Fibroblast of peridontal ligament (primary cell): ENCODE measurements at regions not wholly inside any gene's neighbourhood (a gene's known extent, or its start where the extent isn't known, plus 50 kb on each side); places are given as distances from the start of the nearest gene placed in this dataset.
"Not testable (repeated sequence)": the region's sequence is repeated elsewhere in the genome, so short reads cannot be mapped to it uniquely, and the experiment has no call there.

Source experiments
- DNase-seq: peaks from one replicate; pipeline ENCODE4 v3.0.0-alpha.2; 2010; ENCODE audit errors: extremely low read depth

DNA sequence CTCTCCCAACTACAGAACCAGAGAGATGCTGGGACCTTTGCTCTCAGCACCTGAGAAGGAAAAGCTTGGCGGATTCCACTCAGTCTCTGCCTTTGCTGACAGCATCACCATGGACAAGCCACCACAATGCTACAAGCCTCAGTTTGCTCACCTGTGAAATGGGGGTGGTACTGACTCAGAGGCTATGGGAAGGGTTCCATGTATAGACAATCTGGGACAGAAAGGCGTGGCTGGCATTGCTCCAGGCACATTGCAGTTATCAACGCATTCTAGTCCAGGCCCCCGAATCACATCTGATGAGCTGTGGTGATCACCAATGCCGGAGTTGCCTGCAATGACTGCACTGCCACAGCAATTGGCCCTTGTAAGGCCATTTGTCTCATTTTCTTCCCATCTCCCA is 72.6 kb downstream of the ISX start:
- no peak for DNase-seq

DNA sequence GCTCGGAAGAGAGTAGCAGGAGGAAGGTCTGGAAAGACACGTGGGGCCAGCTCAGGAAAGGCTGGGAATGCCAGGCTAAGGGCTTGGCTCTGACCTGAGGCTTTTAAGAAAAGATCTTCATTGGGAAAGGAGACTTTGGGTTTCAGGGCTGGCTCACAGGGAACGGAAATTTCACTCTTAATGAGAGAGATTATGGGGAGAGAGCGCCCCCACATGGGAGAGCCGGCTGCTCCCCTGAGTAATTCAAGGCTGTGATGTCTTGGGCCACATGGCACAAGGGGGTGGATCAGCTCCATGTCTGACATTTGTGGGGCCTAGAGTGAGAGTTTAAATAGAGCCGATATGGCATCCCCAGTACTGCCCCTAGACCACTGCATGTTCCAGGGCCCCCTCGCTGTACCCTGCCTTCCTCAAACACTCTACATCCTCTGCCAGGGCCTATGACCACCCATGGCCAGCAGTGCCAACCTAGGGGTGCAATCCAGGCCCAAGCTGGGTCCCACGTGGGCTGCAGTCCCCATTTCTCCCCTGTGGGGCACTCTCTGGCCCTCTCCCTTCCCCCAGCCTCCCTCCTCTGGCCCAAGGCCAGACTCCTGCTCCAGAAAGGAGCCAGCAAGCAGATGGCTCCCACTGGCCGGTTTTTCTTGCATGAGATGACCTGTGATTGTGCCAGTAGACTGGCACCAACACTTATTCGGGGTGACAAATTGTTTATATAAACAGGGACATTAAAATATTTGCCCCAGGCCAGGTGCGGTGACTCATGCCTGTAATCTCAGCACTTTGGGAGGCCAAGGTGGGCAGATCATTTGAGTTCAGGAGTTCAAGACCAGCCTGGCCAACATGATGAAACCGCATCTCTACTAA is 75.2 kb downstream of the ISX start:
- DNase-seq: no peak

DNA sequence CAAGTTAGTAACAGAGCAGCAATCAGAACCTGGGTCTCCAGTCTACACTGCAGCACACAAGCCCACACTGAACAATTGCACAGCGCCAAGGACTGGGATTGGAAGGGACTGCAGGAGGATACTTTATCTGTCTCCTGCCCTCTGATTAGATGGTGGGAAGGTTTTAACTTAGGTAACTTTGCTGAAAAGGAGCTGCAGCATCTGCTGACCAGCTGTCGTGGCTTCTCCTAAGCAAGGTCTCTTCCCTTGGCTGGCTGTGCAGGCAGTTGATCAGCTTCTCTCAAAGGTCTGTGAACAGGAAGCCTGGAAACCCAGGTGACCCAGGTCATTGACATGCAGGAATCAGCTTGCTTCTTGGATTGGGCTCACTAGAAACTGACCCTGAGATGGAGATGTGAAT is 82.4 kb downstream of the ISX start:
- DNase-seq: no peak

DNA sequence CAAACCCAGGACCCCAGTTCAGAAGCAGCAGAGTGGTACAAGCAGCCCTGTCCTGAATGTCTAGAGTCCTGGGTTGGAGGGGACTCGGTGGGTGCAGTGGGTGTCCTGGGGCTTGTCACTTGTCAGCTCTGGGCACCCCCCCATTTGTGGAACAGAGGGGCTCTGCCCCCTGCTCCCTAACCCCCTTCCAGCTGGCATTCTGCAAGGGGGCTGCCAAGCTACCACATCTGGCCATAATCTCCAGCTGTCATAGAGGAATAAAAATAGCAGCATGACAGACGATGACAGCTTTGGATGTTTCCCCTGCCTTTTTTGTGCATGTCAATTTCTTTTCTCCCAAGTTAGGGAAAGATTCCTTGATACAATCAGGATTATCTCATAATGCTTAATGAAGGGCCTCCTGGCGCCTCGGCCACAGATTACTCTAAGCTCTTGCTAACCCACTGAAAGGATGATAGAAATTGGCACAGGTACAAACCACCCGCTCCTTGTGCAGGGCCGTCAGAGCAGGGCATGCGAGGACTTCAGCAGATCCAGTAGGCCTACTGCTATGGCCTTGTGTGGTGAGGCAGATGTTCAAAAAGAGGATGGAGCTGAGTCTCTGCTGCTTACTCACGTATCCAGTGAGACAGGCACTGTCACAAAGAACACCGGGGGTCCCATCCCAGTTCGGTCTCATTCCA is 83.0 kb downstream of the ISX start:
- no peak for DNase-seq

DNA sequence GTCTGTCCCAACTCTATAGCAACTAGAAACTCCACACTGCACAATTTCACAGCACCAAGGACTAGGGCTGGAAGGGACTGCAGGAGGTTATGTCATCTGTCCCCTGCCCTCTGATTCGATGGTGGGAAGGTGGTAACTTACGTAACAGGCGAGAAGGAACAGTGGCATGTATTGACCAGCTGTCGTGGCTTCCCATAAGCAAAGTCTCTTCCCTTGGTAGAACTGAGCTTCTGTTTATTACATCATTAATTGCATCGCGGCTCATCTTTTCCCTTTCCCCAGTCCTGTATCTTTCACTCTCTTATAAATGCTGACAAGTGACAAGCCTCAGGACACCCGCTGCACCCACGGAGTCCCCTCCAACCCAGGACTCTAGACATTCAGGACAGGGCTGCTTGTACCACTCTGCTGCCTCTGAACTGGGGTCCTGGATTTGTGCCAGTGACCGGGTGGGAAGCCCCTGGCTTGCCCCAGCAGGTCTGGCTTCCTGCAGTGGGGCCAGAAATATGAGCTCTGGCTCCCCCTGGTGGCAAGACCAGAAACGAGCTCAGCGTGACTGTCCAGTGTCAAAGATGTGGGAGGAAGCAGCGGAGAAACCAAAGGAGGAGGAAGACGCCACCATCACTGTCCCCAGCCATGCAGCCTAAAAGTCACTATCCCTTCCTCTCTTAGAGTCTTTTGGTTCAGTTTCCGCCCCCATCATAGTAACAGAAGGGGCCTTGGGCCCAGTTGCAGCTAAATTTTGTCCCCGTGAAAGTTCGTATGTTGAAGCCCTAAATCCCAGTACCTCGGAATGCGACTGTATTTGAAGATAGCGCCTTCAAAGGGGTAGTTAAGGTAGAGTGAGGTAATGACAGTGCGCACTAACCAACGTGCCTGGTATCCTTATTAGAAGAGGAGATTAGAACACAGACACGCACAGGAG is 84.5 kb downstream of the ISX start:
- DNase-seq: peak; percentile 12

DNA sequence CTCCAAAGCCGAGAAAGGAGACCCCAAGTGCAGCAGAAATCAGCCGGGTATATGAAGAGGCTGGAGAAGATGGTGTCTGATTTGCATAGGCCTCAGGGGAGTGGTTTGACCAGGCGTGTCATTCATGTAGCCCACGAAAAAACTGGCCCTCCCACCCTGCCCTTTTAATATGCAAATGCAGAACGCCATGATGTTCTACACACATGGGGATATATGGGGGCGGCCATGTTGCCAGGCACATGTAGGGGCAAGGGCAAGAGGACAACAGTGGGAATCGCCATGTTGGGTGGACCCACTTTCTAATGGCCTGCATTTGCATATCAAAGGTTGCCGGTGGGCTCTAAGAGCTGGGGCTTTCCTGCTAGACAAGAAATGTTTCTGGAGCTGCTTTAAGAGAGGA is 86.4 kb downstream of the ISX start:
- no peak for DNase-seq

DNA sequence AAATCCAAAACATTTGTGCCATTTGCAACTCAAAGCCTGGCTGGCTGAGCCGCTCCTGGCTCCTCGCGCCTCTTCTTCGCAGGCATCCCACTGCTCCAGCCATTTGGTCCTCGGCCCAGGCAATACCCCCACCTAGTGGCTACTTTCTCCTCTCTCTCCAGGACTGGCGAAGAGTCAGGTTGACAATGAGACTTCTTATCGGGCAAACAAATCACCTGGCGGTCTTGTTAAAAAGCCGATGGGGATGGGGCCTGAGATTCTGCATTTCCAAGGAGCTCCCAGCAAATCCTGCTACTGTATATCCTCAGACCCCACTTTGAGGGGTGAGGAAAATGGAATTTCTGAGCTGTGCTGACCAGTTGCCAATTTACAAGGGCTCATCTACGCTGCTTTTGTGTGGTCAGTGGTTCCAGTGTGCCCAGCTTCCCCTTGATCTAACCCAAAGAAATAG is 89.0 kb downstream of the ISX start:
- peak; percentile 33 for DNase-seq

DNA sequence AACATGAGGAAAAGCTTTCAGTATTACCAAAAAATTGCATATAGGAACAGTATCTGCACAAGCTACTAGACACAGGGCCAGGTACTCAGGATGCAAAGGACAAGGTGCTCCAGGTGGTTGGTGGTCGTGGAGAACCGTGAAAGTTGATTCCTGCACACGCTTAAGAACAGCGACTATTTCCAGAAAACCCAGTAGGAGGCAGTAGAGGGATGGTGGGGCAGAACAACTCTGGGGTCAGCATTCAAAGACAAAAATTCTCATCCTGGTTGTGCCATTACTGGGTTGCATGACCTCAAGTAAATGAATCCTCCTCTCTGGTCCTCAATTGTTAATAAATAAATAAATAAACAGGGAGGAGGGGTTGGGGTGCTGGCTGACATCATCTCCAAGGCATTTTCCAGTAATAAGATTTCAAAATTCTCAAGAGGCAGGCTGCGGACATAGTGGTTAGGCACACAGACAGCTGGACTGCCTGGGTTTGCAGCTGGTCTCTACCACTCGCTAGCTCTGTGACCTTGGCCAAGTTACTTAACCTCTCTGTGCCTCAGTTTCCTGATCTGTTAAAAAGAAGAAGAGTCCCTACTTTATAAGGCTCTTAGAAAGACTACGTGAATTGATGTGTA is 89.6 kb downstream of the ISX start:
- DNase-seq: no peak

DNA sequence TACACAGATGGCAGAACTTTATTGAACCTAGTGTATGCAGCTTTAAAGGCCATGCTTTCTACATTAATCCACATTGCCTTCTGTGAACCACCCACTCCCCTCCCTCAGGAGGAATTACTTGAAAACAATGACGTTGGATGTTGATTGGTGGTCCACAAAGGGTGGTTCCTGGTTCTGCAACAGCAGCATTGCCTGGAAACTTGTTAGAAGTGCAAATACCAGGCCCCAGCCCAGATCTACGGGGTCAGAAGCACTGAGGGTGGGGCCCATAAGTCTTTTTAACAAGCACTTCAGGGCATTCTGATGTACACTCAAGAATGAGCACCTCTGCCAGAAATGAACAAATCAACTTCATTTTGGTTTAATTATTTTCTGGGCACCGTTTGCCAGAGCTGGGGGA is 91.0 kb downstream of the ISX start:
- DNase-seq: no peak

DNA sequence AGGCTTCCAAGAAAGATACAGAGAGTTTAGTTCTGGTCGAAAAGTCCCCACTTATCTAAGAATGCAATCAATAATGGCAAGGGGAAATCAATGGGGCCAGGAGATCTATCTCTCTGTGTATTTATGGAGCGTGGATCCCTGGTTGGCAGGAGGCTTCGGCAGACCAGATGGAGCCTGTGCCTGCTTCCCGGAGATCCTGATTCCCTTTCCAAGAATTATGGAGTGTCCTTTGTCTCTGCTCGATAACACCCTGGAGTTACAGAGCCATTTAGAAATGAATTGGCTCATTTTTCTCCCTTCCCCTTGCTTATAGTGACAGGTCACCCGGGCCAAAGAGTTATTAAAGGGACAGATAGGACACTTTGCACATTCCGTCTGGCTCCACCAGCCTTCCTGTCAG is 92.4 kb downstream of the ISX start:
- no peak for DNase-seq

DNA sequence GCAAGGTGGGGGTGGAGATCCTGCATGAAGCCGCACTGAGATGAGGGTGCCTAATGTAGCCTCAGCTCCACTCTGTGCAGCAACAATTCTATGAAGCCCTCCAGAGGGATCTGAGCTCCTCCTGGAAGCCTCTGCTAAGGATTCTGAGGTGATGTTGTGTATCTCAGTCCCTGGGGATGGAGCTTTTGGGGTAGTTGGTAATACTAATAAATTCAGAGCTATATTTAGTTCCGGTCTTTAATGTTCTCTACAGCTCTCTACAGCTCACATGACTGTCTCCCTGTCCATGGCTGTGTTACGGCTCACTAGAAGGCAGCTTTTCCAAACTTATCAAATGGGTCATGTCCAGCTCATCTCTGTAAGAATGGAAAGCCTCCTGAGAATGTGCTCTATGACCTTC is 93.4 kb downstream of the ISX start:
- no peak for DNase-seq

DNA sequence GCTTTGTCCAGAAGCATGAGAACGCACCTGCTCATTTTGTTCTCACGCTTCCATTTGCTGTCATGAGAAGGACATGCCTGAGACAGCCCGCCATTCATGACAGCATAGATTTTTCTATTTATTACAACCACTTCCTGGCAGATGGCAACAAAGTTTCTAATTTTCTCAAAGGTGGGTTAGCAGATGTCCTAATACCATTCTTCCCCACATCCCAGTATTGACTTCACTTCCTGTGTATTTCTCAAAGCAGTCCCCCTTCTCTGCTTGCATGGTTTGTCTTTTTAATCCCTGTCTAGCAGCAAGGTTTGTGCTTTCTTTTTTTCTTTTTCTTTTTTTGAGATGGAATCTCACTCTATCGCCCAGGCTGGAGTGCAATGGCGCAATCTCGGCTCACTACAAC is 94.3 kb downstream of the ISX start:
- DNase-seq: no peak

DNA sequence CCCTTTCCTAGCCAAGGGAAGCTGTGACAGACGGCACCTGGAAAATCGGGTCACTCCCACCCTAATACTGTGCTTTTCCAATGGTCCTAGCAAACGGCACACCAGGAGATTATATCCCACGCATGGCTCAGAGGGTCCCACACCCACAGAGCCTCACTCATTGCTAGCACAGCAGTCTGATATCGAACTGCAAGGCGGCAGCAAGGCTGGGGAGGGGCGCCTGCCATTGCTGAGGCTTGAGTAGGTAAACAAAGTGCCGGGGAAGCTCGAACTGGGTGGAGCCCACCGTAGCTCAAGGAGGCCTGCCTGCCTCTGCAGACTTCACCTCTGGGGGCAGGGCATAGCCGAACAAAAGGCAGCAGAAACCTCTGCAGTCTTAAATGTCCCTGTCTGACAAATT is 91.4 kb upstream of the HMGXB4 start:
- not testable (repeated sequence) for DNase-seq

DNA sequence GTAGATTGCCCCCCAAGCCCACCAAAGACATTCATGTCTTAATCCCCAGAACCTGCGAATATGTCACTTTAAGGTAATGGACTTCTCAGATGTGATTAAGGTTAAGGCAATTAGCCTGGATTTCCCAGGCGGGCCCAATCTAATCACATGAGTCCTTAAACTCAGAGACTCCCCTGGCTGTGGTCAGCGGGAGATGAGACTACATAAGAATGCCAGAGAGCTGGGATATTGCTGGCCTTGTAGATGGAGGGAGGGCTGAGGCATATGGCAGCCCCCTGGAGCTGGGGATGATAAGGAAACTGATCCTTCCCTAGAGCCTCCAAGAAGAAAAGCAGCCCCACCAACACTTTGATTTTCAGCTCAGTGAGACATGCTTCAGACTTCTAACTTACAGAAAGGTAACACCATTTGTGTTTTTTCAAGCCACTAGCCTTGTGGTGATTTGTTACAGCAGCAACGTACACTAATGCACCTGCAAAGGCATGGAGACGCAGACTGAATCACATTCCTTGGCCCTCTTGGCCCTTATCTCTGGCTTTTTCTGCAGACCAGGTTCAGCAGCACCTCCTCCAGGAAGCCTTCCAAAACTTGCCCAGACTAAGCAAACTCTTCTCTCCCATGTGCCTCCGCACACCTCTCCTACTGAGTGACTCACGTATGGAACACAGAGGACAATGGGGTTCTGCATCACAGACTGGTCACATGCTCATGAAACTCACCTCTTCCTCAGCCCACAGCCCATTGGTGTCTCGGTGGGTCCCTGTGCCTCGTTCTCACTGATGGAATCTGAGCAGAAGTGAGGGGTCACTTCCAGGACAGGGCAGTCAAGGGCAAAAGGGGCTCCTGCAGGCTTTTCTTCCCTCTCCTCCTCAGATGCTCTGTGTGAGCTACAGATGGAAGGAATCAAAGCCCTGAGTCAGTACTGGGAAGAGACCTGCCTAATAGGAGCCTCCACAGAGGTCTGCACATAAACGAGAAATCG is 86.3 kb upstream of the HMGXB4 start:
- DNase-seq: no peak

DNA sequence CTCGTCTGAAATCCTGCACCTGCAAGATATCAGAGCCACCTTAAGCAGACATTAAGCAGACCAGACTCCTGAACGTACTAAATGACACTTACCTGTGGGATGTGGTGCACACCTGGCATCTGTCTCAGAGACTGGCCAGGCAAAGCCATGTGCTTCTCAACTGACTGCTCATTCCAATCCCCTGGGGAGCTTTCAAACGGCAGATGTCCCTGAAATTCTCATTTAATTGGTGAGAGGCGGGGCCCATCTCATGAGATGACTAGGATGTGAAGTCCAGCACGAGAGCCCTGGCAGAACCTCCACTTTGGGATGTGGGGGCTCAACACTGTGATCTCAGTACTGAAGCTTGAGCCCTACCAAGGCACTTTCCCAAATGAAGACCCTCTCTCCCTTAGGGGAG is 84.9 kb upstream of the HMGXB4 start:
- DNase-seq: no peak

DNA sequence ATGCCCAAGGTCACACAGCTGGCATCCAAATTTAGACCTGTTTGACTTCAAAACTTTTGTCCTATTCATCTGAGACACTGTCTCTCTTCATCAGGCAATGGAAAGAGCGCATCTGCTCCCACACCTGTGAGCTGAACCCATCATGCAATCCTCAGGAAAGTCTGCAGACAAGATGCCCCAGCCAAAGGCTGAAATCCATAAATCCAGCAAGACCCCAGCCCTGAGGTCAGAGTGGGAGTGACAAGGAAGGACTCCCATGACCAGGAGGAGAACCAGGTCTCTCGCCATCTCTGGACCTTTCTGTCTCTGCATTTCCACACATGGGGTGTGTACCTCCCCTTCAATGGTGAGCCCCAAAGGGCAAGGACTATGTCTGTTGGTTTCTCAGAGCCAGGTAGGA is 83.6 kb upstream of the HMGXB4 start:
- no peak for DNase-seq

DNA sequence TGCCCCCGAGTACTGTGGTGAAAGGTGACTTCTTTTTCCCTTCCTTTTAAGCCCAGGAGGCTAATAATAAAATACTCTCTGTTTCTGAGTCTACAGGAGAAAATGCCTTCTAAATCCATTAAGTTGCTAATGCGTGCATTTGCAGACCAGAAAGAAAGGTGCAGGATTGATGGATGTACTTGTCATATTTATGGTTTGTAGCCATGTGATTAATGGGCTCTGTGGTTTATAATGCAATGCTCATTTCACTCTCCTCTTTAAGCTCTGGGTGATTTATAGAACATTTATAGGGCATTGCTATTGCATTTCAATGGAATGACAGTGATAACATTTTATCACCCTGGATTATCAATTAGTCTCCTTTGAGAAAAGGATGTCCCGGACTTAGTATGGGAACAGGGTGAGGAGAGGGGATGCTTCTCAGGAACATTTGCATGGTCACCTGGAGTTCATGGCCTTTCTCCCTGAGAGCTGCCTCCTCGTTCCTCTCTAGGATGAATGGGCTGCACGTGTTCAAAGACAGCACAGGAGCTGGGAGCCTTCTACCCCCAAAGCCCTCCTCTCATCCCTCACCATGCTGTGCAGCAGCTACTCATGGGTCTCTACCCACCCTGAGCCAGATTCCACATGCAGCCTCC is 82.8 kb upstream of the HMGXB4 start:
- DNase-seq: no peak

DNA sequence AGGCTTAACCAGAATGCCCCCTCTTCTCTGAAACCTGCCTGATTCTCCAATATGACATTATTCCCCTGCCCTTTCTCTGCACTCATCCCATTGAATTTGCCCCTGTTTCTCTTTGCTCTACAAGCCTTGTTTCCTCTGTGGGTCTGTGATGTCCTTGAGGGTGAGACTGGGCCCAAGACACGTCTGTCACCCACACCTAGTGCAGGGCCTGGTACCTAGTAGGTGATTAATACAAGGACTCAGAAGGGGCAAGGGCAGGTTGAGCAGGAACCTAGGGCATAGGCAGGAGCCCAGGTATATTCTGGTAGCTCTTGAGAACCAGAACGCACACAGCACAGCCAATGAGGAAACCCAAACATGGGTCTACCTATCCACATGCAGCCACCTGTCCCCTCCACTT is 81.9 kb upstream of the HMGXB4 start:
- no peak for DNase-seq

DNA sequence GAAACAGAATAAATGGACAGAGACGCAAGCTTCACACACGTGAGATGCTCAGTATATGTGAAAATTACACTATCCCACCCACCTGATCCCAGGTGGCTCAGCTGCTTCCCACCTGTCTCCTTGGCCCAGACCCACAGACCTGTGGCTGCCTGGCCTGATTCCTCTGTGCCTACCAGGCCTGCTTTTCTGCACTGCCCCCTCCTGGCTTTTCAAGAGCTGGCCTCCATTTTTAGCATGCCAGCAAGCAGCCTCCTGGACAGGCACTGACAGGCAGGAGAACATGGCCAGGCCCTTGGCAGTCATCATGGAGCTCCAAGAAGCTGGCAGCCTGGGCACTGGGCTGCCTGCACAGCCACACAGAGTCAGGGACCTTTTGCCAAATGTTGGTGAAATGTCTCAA is 79.5 kb upstream of the HMGXB4 start:
- no peak for DNase-seq

DNA sequence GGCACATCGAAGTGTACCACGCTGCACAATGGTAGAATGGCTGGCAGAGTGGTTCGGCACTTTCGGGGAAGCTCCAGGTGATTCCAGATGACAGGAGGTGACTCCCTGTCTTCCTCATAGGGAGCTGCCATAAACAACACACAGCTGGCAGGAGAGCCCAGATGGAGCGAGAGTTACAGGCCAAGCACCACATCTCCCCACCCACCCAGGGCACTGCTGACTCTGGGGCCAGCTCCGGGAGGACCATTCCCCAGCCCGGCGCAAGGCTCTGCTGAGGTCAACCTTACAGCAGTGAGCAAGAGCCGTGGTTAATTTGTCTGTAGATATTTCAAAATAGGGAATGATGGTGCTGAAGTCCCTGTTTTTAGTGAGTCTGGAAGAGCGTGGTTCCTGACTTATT is 78.8 kb upstream of the HMGXB4 start:
- DNase-seq: no peak
